Effector memory CD8-positive, alpha-beta T cell (primary cell): ENCODE measurements at regions not wholly inside any gene's neighbourhood (a gene's known extent, or its start where the extent isn't known, plus 50 kb on each side); places are given as distances from the start of the nearest gene placed in this dataset.
"Not testable (repeated sequence)": the region's sequence is repeated elsewhere in the genome, so short reads cannot be mapped to it uniquely, and the experiment has no call there.

Experiments
- ATAC-seq: fragments of 150-1000 bp; cut with Tn5 transposase; replicated peaks from 2 replicates; pipeline ENCODE4 v1.10.0; 2021; ENCODE audit warnings: mild to moderate bottlenecking, moderate library complexity
- DNase-seq, 3 experiments: peaks; one replicate each; pipeline ENCODE4 v3.0.0; 2021
- H3K27ac Mint-ChIP-seq, 2 donors: one replicate each; pipeline ENCODE4 v1.8.0; 2022; ENCODE audit warnings: mild to moderate bottlenecking in 2 of 2, mixed read lengths in 2 of 2, moderate library complexity in 2 of 2
- H3K27me3 Mint-ChIP-seq, 2 donors: one replicate each; pipeline ENCODE4 v1.8.0; 2022; ENCODE audit warnings: mixed read lengths in 2 of 2
- H3K36me3 Mint-ChIP-seq: one replicate; pipeline ENCODE4 v1.8.0; 2022; ENCODE audit warnings: mild to moderate bottlenecking, moderate library complexity, mixed read lengths; ENCODE audit not compliant: insufficient read depth
- H3K4me1 Mint-ChIP-seq, 2 donors: one replicate each; pipeline ENCODE4 v1.8.0; 2022; ENCODE audit warnings: low read depth in 2 of 2, mixed read lengths in 2 of 2
- H3K4me3 Mint-ChIP-seq, 2 donors: one replicate each; pipeline ENCODE4 v1.8.0; 2022; ENCODE audit warnings: mild to moderate bottlenecking in 2 of 2, mixed read lengths in 2 of 2, moderate library complexity in 2 of 2
- H3K9me3 Mint-ChIP-seq, 2 donors: one replicate each; pipeline ENCODE4 v1.8.0; 2022; ENCODE audit warnings: mixed read lengths in 2 of 2

GRCh38 chr6:81517455-81517854, 235.0 kb downstream of the TENT5A start:
- Mint-ChIP-seq H3K4me1 (no peaks in the 10 kb centered on the region), H3K36me3 (no peaks in the 10 kb centered on the region), H3K27ac (no peak overlapping the region), H3K27me3 (no peaks in the 10 kb centered on the region), H3K9me3 (peaks cover 0 to 2% of the 10 kb centered on the region in 2 donors), H3K4me3 (no peak overlapping the region)
- DNase-seq (no peak), ATAC-seq (no peak)

DNA sequence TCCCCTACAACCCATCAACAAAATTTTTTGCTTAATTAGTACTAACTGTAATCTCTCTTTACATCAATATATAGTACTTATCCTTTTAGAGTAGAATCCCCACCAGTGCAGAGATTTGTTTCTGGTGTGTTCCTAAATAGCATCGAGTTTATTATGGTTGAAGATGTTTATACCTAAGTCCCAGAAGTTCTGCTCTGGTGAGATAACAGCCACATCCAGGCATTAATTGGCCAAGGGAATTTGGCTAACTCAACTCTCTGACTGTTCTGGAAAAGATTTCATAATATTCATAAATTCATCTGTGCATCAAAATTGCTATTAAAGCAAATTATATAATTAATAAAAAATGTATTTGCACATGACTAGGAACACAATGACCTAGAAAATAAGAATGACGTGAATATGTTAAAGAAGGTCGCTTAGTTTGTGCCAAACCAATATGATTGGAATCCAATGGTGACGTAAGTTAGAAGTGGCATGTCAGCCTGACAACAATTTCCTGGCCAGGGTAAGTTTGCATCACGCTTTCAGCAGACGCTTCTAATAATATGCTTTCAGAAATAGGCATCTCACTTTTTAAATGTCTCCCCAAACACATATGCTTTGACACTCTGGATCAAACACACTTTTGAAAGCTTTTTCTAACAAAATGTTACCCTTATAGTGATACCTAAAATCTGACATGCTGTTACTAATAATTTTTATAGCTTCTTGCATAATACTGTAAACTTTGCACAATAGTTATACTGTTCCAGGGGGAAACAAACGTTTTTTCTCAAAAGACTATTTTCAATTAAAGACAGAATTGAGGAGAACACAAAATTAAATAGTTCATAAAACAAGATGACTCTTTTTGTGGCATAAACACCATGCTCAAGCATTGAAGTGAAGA, 236.7 kb downstream of the TENT5A start:
- Mint-ChIP-seq H3K4me3 (no peak overlapping the region), H3K36me3 (no peaks in the 10 kb centered on the region), H3K27me3 (no peaks in the 10 kb centered on the region), H3K27ac (no peak overlapping the region), H3K4me1 (no peaks in the 10 kb centered on the region), H3K9me3 (peaks cover 0 to 2% of the 10 kb centered on the region in 2 donors)
- DNase-seq (no peak), ATAC-seq (no peak)

- H3K4me1 Mint-ChIP-seq, H3K27me3 Mint-ChIP-seq, H3K27ac Mint-ChIP-seq, ATAC-seq, DNase-seq, H3K9me3 Mint-ChIP-seq, H3K4me3 Mint-ChIP-seq, H3K36me3 Mint-ChIP-seq: not testable (repeated sequence)
These were observed 238.3 kb downstream of the TENT5A start for GRCh38 chr6:81514195-81514594.

DNA sequence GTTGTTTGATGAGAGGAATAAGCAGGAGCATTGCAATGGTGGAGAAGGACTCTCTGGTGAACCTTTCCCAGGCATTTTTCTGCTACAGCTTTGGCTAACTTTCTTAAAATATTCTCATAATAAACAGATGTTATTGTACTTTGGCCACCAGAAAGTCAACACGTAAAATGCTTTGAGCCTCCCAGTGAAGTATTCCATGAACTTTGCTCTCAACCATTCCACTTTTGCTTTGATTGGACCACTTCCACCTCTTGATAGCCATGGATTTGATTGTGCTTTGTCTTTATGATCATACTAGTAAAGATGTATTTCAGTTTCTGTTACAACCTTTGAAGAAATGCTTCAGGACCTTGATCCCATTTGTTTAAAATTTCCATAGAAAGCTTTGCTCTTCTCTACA, 241.1 kb downstream of the TENT5A start:
- Mint-ChIP-seq H3K9me3 (no peaks in the 10 kb centered on the region), H3K27me3 (no peaks in the 10 kb centered on the region), H3K4me1 (no peaks in the 10 kb centered on the region), H3K4me3 (no peak overlapping the region), H3K27ac (no peak overlapping the region), H3K36me3 (no peaks in the 10 kb centered on the region)
- no peak for ATAC-seq
- DNase-seq, result no peak

DNA sequence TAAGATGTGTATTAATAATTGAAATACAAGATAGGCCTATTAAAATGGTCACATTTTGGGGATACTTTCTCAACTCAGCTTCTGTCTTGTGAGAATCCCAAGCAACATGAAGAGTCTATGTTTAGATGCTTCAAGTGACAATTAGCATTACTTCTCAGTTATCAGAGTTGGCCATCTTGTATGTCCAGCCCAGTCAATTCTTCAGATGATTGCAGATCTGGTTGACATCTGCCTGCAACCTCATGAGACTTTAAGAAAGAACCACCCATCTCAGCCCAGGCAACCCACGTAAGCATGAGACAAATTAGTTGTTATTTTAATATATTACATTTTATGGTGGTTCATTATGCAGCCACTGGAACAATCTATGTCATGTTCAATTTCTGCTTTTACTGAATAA, 256.5 kb downstream of the TENT5A start:
- no peak overlapping the region for H3K4me3 Mint-ChIP-seq
- H3K9me3 Mint-ChIP-seq, result peaks cover 4 to 23% of the 10 kb centered on the region in 2 donors
- H3K27ac Mint-ChIP-seq, result no peak overlapping the region
- H3K27me3 Mint-ChIP-seq, result no peaks in the 10 kb centered on the region
- no peaks in the 10 kb centered on the region for H3K4me1 Mint-ChIP-seq
- no peak for DNase-seq
- no peak for ATAC-seq
- H3K36me3 Mint-ChIP-seq, result no peaks in the 10 kb centered on the region

DNA sequence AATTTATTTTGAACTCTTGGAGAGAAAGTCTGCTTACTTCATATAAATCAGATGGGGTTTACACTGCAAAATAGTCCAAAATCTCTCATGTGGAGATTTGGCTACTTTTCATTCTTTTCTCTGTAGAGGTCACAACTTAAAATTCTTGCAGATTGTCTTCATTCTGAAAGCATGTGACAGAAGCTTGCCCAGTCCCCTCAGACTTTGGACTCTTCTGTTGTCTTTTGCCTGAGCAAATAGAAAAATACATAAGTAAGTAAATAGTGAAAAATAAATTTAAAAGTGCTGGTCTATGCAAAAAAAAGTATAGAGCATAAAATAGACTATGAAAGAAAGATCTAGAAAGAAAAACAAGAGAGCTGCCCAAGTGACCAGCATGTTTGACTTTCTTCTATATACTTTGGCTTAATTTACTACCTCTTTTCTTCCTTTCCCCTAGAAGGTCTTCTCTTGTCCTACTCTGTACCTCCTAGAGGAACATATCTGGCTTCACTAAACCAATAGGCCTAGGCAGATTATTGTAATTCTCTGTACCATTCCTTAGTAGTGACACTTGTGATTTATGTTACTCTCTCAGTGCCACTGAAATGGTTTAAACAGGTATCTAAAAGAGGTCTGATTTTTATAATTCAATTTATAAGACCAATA, 260.9 kb downstream of the TENT5A start:
- no peak overlapping the region for H3K4me3 Mint-ChIP-seq
- ATAC-seq, result no peak
- H3K9me3 Mint-ChIP-seq, result peaks cover 7 to 15% of the 10 kb centered on the region in 2 donors
- no peaks in the 10 kb centered on the region for H3K27me3 Mint-ChIP-seq
- no peak for DNase-seq
- H3K36me3 Mint-ChIP-seq, result no peaks in the 10 kb centered on the region
- H3K4me1 Mint-ChIP-seq, result no peaks in the 10 kb centered on the region
- no peak overlapping the region for H3K27ac Mint-ChIP-seq

- ATAC-seq (no peak), DNase-seq (no peak)
- Mint-ChIP-seq H3K27me3 (no peaks in the 10 kb centered on the region), H3K4me1 (no peaks in the 10 kb centered on the region), H3K27ac (no peak overlapping the region), H3K9me3 (peaks cover 0 to 4% of the 10 kb centered on the region in 2 donors), H3K36me3 (no peaks in the 10 kb centered on the region), H3K4me3 (no peak overlapping the region)
These were observed 265.0 kb downstream of the TENT5A start for GRCh38 chr6:81487489-81487888.

- H3K4me3 Mint-ChIP-seq, result no peak overlapping the region
- H3K4me1 Mint-ChIP-seq, result no peaks in the 10 kb centered on the region
- no peaks in the 10 kb centered on the region for H3K27me3 Mint-ChIP-seq
- ATAC-seq (no peak), DNase-seq (no peak)
- H3K27ac Mint-ChIP-seq, result no peak overlapping the region
- no peaks in the 10 kb centered on the region for H3K36me3 Mint-ChIP-seq
- H3K9me3 Mint-ChIP-seq, result peaks cover 0 to 4% of the 10 kb centered on the region in 2 donors
These were observed 266.2 kb downstream of the TENT5A start for GRCh38 chr6:81486234-81486633.

DNA sequence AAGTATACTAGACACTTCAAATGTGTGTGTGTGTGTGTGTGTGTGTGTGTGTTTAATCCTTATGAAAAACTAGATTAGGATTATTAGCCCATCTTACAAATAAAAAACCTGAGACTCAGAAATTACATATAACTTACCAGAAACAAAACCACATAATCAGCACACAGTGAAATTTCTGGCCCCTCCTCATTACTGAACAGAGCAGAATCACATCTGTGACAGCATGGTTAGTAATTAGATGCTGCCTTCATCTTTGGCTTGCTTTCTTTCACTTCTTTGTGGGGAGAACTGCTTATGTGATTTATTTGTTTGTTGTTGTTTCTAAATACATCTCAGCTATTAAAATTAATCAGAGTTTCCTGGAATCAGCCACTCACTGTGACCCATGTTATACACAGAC, 267.1 kb downstream of the TENT5A start:
- no peak overlapping the region for H3K4me3 Mint-ChIP-seq
- no peaks in the 10 kb centered on the region for H3K27me3 Mint-ChIP-seq
- H3K9me3 Mint-ChIP-seq, result peaks cover 0 to 6% of the 10 kb centered on the region in 2 donors
- DNase-seq, result no peak
- no peaks in the 10 kb centered on the region for H3K36me3 Mint-ChIP-seq
- no peak overlapping the region for H3K27ac Mint-ChIP-seq
- ATAC-seq, result no peak
- H3K4me1 Mint-ChIP-seq, result no peaks in the 10 kb centered on the region

- Mint-ChIP-seq H3K36me3 (no peaks in the 10 kb centered on the region), H3K27me3 (no peaks in the 10 kb centered on the region), H3K4me3 (no peak overlapping the region), H3K27ac (no peak overlapping the region), H3K4me1 (no peaks in the 10 kb centered on the region), H3K9me3 (peaks cover 0 to 6% of the 10 kb centered on the region in 2 donors)
- ATAC-seq, result no peak
- DNase-seq, result no peak
These were observed 268.2 kb downstream of the TENT5A start for GRCh38 chr6:81484251-81484650.

DNA sequence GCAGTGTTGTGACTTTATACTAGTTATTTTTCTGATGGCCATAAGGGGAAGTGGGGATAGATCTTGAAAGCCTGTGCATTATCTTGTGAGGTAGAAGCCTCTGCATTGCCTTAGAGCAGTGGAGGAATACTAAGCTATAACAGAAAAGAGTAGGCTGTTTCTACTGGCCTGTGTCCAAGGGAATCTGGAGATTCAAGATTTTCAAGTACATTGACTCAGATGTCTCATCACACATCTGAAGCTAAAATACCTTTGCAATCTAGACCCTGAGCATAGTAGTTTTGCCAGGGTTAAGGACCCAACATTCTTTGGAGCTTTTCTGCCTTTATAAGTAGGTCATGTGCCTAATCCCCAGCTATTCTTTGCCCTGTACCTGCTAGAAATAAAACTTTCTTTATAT, 272.3 kb downstream of the TENT5A start:
- DNase-seq (no peak), ATAC-seq (no peak)
- Mint-ChIP-seq H3K4me3 (no peak overlapping the region), H3K36me3 (no peaks in the 10 kb centered on the region), H3K4me1 (no peaks in the 10 kb centered on the region), H3K27me3 (no peaks in the 10 kb centered on the region), H3K9me3 (peaks cover 0 to 10% of the 10 kb centered on the region in 2 donors), H3K27ac (no peak overlapping the region)

GRCh38 chr6:81476881-81477280, 275.6 kb downstream of the TENT5A start:
- Mint-ChIP-seq H3K27ac (no peak overlapping the region), H3K4me3 (no peak overlapping the region), H3K27me3 (no peaks in the 10 kb centered on the region), H3K36me3 (no peaks in the 10 kb centered on the region), H3K9me3 (peaks cover 0 to 12% of the 10 kb centered on the region in 2 donors), H3K4me1 (no peaks in the 10 kb centered on the region)
- no peak for DNase-seq
- ATAC-seq, result no peak

- ATAC-seq, result no peak
- H3K9me3 Mint-ChIP-seq, result peaks cover 0 to 13% of the 10 kb centered on the region in 2 donors
These were observed 276.8 kb downstream of the TENT5A start for GRCh38 chr6:81475646-81476045.

GRCh38 chr6:81465859-81466258, 286.6 kb downstream of the TENT5A start:
- peaks cover 8 to 14% of the 10 kb centered on the region in 2 donors for H3K9me3 Mint-ChIP-seq
- no peak overlapping the region for H3K4me3 Mint-ChIP-seq
- no peak for DNase-seq
- no peak for ATAC-seq
- peaks cover 6% of the 10 kb centered on the region for H3K36me3 Mint-ChIP-seq
- H3K4me1 Mint-ChIP-seq, result no peaks in the 10 kb centered on the region
- H3K27me3 Mint-ChIP-seq, result no peaks in the 10 kb centered on the region
- H3K27ac Mint-ChIP-seq, result no peak overlapping the region

More at GRCh38 chr6:81475646-81476045, 276.8 kb downstream of the TENT5A start:
- Mint-ChIP-seq H3K36me3 (no peaks in the 10 kb centered on the region), H3K27me3 (no peaks in the 10 kb centered on the region), H3K4me1 (no peaks in the 10 kb centered on the region), H3K27ac (no peak overlapping the region), H3K4me3 (no peak overlapping the region)
- no peak for DNase-seq
